AG10803 (cell line): ENCODE measurements at regions not wholly inside any gene's neighbourhood (a gene's known extent, or its start where the extent isn't known, plus 50 kb on each side); places are given as distances from the start of the nearest gene placed in this dataset.

Experiments used
- DNase-seq: peaks from one replicate; pipeline ENCODE4 v3.0.0; 2010; ENCODE audit warnings: low read depth
- H3K4me3 ChIP-seq: 2 replicates; pipeline ENCODE4 v1.5.1; 2011; ENCODE audit warnings: mild to moderate bottlenecking, low read length, control low read depth
- CTCF ChIP-seq: conservative IDR thresholded peaks from 2 replicates; pipeline ENCODE4 v1.5.1; 2011; ENCODE audit warnings: mild to moderate bottlenecking, low read length, control low read depth, inconsistent platforms

GRCh38 chr17:56661906-56662305, 68.4 kb downstream of the NOG start:
- TF ChIP-seq CTCF, result no peak
- peak; percentile 17 for DNase-seq

GRCh38 chr17:56665864-56666263, 72.4 kb downstream of the NOG start:
- DNase-seq, result no peak
- H3K4me3 ChIP-seq, result no peak overlapping the region

More at GRCh38 chr17:56661906-56662305, 68.4 kb downstream of the NOG start:
- no peak overlapping the region for H3K4me3 ChIP-seq

GRCh38 chr17:56667925-56668458, 74.5 kb downstream of the NOG start:
- no peak for DNase-seq
- no peak for TF ChIP-seq CTCF
- no peak overlapping the region for H3K4me3 ChIP-seq

More at GRCh38 chr17:56665864-56666263, 72.4 kb downstream of the NOG start:
- no peak for TF ChIP-seq CTCF

GRCh38 chr17:56672195-56672594, 78.7 kb downstream of the NOG start:
- TF ChIP-seq CTCF, result no peak
- H3K4me3 ChIP-seq, result no peak overlapping the region
- no peak for DNase-seq

GRCh38 chr17:56674401-56674925, 81.0 kb downstream of the NOG start:
- no peak for DNase-seq
- TF ChIP-seq CTCF, result no peak
- H3K4me3 ChIP-seq, result no peak overlapping the region

- no peak for TF ChIP-seq CTCF
- no peak overlapping the region for H3K4me3 ChIP-seq
- DNase-seq, result no peak
Measured at GRCh38 chr17:56675876-56676660, 82.6 kb downstream of the NOG start.

GRCh38 chr17:56676810-56677209, 83.3 kb downstream of the NOG start:
- TF ChIP-seq CTCF, result peak; percentile 42
- H3K4me3 ChIP-seq, result no peak overlapping the region
- DNase-seq, result peak; percentile 28
